WTC11 (cell line): ENCODE measurements at regions not wholly inside any gene's neighbourhood (a gene's known extent, or its start where the extent isn't known, plus 50 kb on each side); places are given as distances from the start of the nearest gene placed in this dataset.

ENCODE experiments used
- CTCF ChIP-seq: fragments of 200-600 bp; IDR thresholded peaks from 2 replicates; pipeline ENCODE4 v1.8.0; 2022; ENCODE audit warnings: antibody characterized with exemption
- NR2C2 ChIP-seq: sonication (generic); formaldehyde crosslinking; IDR thresholded peaks from 2 replicates; pipeline ENCODE4 v1.8.0; 2022; ENCODE audit warnings: mild to moderate bottlenecking, missing genetic modification reagents
- TF ChIP-seq, protein P1 (sequence below): sonication (generic); formaldehyde crosslinking; IDR thresholded peaks from 2 replicates; pipeline ENCODE4 v1.8.0; 2022; ENCODE audit warnings: mild to moderate bottlenecking, missing genetic modification reagents
- TF ChIP-seq, protein P2 (sequence below): sonication (generic); formaldehyde crosslinking; IDR thresholded peaks from 2 replicates; pipeline ENCODE4 v1.8.0; 2022; ENCODE audit warnings: mild to moderate bottlenecking, missing genetic modification reagents

GRCh38 chr1:98211271-98211845 is 290.5 kb upstream of the DPYD start:
- TF ChIP-seq, protein P1, sequence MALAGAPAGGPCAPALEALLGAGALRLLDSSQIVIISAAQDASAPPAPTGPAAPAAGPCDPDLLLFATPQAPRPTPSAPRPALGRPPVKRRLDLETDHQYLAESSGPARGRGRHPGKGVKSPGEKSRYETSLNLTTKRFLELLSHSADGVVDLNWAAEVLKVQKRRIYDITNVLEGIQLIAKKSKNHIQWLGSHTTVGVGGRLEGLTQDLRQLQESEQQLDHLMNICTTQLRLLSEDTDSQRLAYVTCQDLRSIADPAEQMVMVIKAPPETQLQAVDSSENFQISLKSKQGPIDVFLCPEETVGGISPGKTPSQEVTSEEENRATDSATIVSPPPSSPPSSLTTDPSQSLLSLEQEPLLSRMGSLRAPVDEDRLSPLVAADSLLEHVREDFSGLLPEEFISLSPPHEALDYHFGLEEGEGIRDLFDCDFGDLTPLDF = no peak
- TF ChIP-seq CTCF = no peak
- TF ChIP-seq NR2C2 (CRISPR knock-in tag) = no peak
- TF ChIP-seq, protein P2, sequence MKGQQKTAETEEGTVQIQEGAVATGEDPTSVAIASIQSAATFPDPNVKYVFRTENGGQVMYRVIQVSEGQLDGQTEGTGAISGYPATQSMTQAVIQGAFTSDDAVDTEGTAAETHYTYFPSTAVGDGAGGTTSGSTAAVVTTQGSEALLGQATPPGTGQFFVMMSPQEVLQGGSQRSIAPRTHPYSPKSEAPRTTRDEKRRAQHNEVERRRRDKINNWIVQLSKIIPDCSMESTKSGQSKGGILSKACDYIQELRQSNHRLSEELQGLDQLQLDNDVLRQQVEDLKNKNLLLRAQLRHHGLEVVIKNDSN = no peak
